Non-pigmented ciliary epithelial cell (primary cell): ENCODE measurements at regions not wholly inside any gene's neighbourhood (a gene's known extent, or its start where the extent isn't known, plus 50 kb on each side); places are given as distances from the start of the nearest gene placed in this dataset.
"Not testable (repeated sequence)": the region's sequence is repeated elsewhere in the genome, so short reads cannot be mapped to it uniquely, and the experiment has no call there.

Source experiments
- DNase-seq: peaks from one replicate; pipeline ENCODE4 v3.0.0-alpha.2; 2010; ENCODE audit warnings: low read depth

DNA sequence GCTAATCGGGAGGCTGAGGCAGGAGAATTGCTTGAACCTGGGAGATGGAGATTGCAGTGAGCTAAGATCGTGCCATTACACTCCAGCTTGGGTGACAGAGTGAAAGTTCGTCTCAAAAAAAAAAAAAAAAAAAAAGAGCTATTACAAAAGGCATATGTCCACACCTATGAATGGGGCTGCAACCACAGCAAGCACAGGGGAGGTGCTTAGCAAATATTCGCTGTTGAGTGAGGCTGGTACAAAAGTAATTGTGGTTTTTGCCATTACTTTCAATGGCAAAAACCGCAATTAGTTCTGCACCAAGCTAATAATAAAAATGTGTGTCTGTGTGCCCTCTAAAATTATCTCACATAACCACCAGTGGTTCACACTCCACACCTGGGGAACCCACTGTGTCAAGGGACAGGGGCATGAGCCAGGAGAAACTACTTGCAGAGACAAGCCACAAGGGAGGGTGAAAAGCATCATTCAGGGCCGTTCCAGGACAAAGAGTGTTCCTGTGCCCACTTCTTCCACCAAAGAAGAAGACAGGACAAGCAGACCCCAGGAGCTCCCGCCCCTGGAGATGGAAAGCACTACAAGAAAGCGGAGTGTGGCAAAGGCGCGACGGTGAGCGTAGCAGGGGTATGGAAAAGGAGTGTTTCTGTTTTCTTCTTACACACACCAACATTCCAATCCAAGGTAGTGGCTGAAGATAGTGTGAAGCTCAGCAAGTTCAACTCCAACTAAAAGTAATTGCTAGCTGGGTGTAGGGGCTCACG, 84.4 kb upstream of the CNEP1R1 start:
- no peak for DNase-seq

GRCh38 chr16:49944221-49944620, 80.8 kb upstream of the CNEP1R1 start:
- no peak for DNase-seq

DNA sequence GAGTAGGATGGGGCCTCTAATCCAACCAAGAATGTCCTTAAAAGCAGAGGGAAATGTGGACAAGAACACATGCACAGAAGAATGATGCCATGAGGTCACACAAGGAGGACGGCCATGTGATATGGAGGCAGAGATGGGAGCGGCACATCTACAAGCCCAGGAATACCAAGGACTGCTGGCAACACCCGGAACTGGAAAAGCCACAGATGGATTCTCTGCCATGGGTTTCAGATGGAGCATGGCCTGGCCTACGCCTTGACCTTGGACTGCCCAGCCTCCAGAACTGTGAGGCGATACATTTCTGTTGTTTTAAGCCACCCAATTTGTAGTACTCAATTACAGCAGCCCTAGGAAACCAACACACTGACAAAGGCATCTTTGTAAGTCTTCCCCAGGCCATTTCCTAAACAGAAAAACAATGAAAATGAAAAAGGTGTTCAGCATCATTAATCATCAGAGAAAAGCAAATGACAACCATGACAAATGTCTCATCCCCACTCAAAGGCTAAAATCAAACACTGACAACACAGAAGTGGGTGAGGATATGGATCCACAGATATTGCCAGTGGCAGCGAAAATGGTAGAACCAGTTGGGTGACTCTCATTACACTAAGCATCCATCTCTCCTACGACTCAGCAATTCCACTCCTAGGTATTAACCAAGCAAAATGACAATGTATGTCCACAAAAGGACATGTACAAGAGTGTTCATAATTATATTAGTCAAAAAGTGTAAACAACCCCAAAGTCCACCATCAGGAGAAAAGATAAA, 76.9 kb upstream of the CNEP1R1 start:
- no peak for DNase-seq

GRCh38 chr16:49951574-49952195, 73.3 kb upstream of the CNEP1R1 start:
- DNase-seq = no peak

GRCh38 chr16:49952386-49952785, 72.6 kb upstream of the CNEP1R1 start:
- DNase-seq = no peak

GRCh38 chr16:49953090-49953489, 71.9 kb upstream of the CNEP1R1 start:
- DNase-seq = no peak

DNA sequence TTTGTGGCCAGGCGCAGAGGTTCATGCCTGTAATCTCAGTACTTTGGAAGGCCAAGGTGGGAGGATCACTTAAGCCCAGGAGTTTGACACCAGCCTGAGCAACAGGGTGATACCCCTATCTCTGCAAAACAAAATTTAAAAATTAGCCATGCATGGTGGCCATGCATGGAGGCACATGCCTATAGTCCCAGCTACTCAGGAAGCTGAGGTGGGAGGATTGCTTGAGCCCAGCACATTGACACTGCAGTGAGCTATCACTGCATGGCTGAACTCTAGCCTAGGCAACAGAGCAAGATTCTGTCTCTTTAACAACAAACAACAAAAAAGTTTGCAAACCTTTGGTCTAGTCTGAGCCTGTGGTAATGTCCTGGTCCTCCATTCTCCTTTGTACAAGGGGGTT, 69.2 kb upstream of the CNEP1R1 start:
- DNase-seq = no peak

DNA sequence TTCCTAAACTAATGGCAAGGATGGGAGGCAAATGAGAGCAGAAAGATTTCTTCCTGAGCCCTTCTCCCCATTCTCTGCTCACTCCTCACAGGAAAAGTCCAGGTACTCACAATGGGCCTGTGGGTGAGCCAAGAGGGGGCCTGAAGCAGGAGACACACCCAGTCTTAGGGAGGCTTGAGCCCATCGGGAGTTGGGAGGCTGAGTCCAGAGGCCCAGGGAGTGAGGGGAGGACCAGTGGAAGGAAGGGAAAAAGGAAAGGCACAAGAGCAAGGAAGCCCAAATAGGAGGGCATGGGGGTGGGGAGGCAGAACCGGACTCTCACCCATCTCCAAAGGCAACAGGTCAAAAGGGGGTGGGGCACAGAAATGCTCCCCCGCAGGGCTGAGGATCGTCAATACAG, 68.1 kb upstream of the CNEP1R1 start:
- DNase-seq = no peak

DNA sequence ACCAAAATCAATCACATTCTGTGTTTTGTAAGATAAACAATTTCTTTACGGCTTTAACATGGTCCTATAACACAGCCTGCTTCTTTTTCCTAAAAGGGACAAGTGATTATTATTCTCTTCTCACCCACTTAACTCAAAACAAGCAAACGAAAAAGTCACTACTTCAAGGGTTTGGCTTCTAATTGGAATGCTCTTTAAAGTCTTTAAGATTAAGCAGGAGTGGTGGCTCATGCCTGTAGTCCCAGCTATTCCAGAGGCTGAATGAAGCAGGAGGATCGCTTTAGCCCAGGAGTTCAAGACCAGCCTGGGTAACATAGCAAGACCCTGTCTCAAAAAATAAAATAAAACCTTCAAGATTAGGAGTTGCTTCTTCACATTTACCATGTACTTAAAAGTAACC, 66.6 kb upstream of the CNEP1R1 start:
- DNase-seq = no peak

- DNase-seq = no peak
Observed at GRCh38 chr16:49959552-49960277, 65.3 kb upstream of the CNEP1R1 start.

DNA sequence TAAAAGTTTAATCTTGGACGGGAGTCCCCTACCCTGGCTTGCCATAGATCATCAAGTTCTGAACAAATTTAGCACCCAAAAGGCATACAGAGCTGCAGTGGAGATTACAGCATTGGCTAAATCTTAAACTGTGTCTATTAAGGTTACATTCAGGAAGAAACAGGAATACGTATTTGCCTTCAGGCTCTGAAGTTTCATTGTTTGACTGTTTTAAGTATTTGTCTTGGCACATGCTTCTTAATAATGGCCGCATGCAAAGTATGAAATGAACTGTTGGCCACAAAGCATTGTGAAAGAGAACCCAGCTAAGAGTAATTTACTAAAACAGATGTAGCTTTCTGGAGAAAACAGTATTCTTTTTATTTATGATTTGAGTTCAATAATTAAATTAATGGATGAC, 63.9 kb upstream of the CNEP1R1 start:
- no peak for DNase-seq

DNA sequence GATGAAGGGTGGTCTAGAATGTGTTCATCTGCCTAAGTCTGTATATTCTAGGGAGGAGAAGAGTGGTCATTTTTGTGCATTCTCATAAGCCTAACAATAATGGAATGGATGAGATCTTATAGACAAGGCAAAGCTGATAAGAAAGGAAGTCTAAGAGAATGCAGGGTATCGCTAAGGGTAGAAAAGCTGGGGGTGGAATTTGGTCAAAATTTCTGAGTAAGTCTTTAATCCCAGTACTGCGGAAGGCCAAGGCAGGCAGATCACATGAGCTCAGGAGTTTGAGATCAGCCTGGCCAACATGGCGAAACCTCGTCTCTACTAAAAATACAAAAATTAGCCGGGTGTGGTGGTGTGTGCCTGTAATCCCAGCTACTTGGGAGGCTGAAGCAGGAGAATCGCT, 62.5 kb upstream of the CNEP1R1 start:
- not testable (repeated sequence) for DNase-seq

DNA sequence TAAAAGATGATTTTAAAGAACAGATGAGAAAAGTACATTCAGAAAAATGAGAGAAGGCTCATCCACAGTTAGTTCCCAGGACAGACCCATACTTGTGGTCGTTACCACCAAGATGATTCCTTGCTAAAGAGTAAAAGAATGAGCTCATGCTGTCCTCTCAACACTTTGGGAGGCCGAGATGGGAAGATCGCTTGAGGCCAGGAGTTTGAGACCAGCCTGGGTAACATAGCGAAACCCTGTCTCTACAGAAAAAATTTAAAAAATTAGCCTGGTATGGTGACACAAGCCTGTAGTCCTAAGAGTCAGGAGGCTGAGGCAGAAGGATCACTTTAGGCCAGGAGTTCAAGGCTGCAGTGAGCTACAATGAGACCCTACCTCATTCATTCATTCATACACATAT, 60.7 kb upstream of the CNEP1R1 start:
- no peak for DNase-seq

- no peak for DNase-seq
Observed at GRCh38 chr16:49964973-49965372, 60.1 kb upstream of the CNEP1R1 start.

DNA sequence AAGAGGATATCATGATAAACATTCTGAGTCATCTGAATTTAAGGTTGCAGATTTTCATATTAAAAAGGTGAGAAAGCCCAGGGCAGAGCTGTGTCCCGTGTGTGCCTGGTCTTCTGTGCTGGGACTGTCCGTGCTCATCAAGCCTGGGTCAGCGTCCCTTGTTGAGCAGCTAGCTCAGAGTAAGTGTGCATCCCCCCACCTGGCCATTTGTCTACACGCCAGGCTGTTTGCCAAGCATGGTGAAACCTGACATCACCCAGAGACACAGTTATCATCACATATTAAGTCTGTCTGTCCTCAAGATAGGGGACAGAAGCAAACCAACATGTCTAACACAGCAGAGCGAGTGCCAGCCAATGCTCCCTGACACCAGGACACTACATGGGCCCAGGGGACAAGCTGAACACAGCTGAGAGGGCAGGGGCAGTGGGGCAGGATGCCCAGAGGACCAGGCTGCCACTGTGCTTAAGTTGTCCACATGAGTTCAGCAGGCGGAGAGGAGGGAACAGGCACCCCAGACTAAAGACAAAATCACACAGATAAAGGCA, 57.9 kb upstream of the CNEP1R1 start:
- no peak for DNase-seq

DNA sequence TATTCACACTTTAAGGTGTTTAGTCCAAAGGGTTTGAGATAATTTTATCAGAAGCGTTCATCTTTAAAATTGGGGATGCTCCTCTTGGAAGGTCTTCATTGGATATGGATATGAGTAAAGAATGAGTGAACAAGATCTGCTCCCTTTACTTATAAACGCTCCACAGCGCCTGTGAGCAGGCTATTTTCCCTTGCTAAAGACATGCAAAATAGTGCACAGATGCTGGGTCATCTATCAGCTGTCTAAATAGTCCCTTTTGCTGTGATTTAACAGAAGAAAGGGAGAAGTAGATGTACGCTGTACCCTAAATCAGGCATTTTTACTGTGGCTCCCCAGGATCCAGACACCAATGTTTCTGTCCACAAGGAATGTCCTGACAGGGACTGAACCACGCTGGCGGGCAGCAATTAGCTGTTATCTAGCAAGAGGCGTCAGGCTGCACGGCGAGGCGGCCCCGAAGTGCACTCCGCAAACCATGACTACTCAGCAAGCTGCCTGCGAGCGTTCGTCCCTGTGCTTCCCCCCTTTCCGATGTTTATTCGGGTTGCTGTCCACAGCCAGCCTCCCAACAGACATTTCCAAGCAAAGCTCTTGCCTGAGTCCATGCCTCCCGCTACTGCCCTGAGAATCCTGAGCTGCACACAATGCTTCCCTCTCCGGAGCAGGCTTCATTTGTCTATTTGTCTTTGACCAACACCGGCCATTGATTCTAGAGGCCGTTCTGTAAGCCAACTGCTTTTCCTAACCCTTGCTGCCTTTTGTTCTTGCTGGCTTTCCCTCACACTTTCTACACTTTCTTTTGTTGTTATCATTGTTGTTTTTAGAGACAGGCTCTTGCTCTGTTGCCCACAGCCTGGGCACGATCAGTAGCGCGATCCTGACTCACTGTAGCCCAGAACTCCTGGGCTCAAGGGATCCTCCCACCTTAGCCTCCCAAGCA, 55.7 kb upstream of the CNEP1R1 start:
- no peak for DNase-seq

DNA sequence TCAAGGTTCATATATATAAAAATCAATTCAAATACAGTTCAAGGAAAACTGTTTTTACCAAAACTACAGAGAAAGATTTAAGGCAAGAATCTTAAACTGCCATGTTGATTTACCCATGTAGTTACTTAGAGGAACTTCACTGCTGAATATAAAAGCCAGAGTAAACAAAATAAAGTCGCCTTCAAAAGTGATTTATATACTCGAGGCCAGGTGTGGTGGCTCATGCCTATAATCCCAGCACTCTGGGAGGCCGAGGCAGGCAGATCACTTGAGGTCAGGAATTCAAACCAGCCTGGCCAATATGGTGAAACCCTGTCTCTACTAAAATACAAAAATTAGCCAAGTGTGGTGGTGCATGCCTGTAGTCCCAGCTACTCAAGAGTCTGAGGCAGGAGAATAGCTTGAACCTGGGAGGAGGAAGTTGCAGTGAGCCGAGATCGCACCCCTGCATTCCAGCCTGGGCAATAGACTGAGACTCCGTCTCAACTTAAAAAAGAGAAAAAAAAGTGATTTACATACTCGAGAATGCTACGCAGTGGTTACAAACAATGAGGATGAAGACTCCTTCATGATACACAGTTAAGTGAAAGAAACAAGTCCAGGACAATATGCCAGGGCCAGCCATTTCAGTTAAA, 54.1 kb upstream of the CNEP1R1 start:
- DNase-seq = no peak

- no peak for DNase-seq
Observed at GRCh38 chr16:49972280-49972679, 52.7 kb upstream of the CNEP1R1 start.

DNA sequence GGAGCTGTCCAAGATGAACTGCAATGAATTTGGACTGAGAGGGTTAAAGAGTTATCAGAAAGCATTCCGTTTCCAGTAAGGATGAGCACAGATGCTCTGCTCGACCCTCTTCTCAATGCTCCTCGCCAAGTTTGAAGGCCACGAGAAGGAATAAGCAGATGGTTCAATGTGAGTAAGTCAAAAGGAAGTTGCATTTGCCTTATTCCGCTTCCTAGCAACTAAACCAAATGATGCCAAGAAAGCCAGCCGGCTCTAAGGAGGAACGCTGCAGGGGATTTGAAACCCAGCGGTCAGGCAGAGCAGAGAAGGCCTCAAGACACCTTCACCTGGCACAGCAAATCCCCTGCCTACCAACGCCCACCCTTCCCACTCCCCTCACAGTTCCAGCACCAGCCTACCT, 52.1 kb upstream of the CNEP1R1 start:
- no peak for DNase-seq
